Aorta (tissue), 5 donors: ENCODE measurements at regions not wholly inside any gene's neighbourhood (a gene's known extent, or its start where the extent isn't known, plus 50 kb on each side); places are given as distances from the start of the nearest gene placed in this dataset.

Source experiments
- ATAC-seq: fragments of 200-7000 bp; cut with Tn5 transposase; one replicate; pipeline ENCODE4 v1.9.1; 2022; ENCODE audit warnings: moderate library complexity; ENCODE audit not compliant: low FRiP score
- DNase-seq, 2 donors: peaks; one replicate each; pipeline ENCODE4 v3.0.0-alpha.2; 2020
- H3K27ac ChIP-seq, 2 donors: one replicate each; pipeline ENCODE4 v1.5.1; 2013; ENCODE audit warnings: low read length in 2 of 2, mild to moderate bottlenecking in 2 of 2, moderate library complexity in 2 of 2, control low read depth in 1 of 2, inconsistent platforms in 1 of 2, low read depth in 1 of 2
- H3K27me3 ChIP-seq, 2 donors: one replicate each; pipeline ENCODE4 v1.6.1; 2013; ENCODE audit warnings: control low read depth in 1 of 2, low read length in 1 of 2, mild to moderate bottlenecking in 1 of 2, moderate library complexity in 1 of 2; ENCODE audit not compliant: insufficient read depth in 2 of 2, control insufficient read depth in 1 of 2
- H3K36me3 ChIP-seq, 2 donors: one replicate each; pipeline ENCODE4 v1.6.1; 2013; ENCODE audit warnings: control low read depth in 1 of 2, low read length in 1 of 2, mild to moderate bottlenecking in 1 of 2; ENCODE audit not compliant: insufficient read depth in 2 of 2, control insufficient read depth in 1 of 2
- H3K4me1 ChIP-seq, 2 donors: one replicate each; pipeline ENCODE4 v1.6.1; 2013; ENCODE audit warnings: low read length in 2 of 2, control low read depth in 1 of 2, mild to moderate bottlenecking in 1 of 2, moderate library complexity in 1 of 2; ENCODE audit not compliant: insufficient read depth in 2 of 2, control insufficient read depth in 1 of 2
- H3K4me3 ChIP-seq, 2 donors: one replicate each; pipeline ENCODE4 v1.5.1; 2013; ENCODE audit warnings: low read length in 2 of 2, control low read depth in 1 of 2, mild to moderate bottlenecking in 1 of 2
- H3K9me3 ChIP-seq: one replicate; pipeline ENCODE4 v1.6.1; 2013; ENCODE audit warnings: mild to moderate bottlenecking, low read length; ENCODE audit not compliant: control insufficient read depth
- WGBS, 2 donors: extraction: QIAGEN DNeasy Blood & Tissue Kit; methylation state at CpG; one replicate each; pipeline ENCODE4 v1.1.7; 2013; 5-methylcytosine and 5-hydroxymethylcytosine counted together
- intact Hi-C, 2 donors: fragments of 100-400 bp; cut with DNase I; formaldehyde crosslinking; loops; one replicate each; pipeline versions ENCODE4 v1.14.2 to v1.15.0; 2022
- donor health status: healthy with polysubstance abuse.
- donor health status: Bipolar disorder and iron deficiency.
- donor health status: DM: no; HTN: no; CAD: no.
- donor health status: DM: no; HTN: no; CAD: no.
- donor health status: DM: yes; HTN: yes; CAD: no.

DNA sequence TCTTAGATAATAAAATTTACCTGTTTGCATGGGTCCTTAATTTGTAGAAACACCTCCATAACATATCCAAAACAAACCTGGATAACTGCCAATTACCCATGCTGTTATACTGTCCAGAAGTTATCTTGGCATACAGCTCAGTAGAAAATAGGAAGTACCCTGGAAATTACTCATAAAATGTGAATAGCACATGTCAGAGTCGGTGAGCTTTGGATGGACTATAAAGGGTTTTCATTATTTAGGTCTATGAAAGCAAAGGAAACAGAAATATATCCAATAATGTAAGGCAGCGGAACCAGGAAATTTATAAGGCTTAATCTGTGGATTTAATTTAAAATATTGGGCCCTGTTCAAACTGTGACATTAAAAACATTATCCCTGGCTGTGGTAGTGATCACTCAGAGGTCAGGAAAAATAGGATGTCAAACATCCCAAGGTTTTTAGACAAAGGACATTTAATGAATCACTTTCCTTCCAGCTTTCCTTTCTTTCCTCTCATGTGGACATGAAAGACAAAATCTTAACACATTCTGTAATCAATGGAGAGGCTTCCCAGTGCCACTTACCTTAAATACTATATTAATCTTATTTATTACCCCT, 459.0 kb upstream of the DPH6 start:
- no peaks in the 10 kb centered on the region for H3K27me3 ChIP-seq
- H3K36me3 ChIP-seq, result no peaks in the 10 kb centered on the region
- ATAC-seq (no peak), DNase-seq (no peak)
- no peak overlapping the region for H3K4me3 ChIP-seq
- H3K4me1 ChIP-seq, result peaks cover 0 to 1% of the 10 kb centered on the region in 2 donors
- intact Hi-C loops, result no loop called here
- WGBS, 2 donors, result 57 to 71% methylated on average over 2 of the region's 2 CpGs
- H3K27ac ChIP-seq, result no peak overlapping the region
- no peaks in the 10 kb centered on the region for H3K9me3 ChIP-seq

DNA sequence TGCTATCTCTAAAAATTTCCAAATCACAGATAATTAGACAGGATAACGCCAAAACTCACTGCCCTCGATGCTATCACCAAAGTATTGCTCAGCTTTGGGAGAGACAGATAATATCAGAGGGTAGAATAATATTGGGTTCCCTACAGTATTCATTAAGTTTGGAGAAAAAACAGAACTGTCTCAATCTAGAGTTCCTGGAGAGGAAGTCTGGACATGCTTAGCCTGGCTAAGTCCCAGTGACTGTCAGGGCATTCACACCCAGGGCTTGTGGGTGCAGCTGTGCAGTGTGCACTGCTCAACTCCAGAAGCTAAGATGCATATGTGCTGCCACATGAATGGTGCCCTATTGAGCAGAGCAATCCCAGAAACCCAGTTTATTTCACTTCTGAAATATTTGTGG, 459.6 kb upstream of the DPH6 start:
- no peaks in the 10 kb centered on the region for H3K36me3 ChIP-seq
- H3K9me3 ChIP-seq, result no peaks in the 10 kb centered on the region
- H3K27ac ChIP-seq, result no peak overlapping the region
- intact Hi-C loops, result no loop called here
- 83 to 85% methylated on average over 2 of the region's 2 CpGs for WGBS, 2 donors
- H3K4me3 ChIP-seq, result no peak overlapping the region
- H3K27me3 ChIP-seq, result no peaks in the 10 kb centered on the region
- H3K4me1 ChIP-seq, result peaks cover 0 to 1% of the 10 kb centered on the region in 2 donors
- ATAC-seq (no peak), DNase-seq (no peak)

DNA sequence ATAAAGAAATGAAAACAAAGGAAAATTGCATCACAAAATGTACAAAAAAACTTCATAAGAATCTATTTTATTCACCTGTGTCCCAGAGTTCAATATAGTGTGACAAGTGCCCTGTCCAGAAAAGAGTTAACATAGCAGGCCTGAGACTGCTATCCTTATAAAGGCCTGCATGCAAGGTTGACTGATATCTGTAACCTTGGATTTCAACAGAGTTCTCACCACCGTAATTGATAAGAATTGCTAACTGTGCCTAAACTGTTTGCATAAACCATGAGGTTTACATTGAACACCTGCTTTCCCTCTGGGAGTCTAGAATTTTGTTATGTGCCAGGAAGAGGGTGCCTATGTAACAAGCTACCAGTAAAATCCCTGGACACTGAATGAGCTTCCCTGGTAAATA, 461.7 kb upstream of the DPH6 start:
- DNase-seq, result no peak
- intact Hi-C loops, result no loop called here
- ATAC-seq, result no peak
- peaks cover 0 to 1% of the 10 kb centered on the region in 2 donors for H3K4me1 ChIP-seq
- no peak overlapping the region for H3K4me3 ChIP-seq
- no peaks in the 10 kb centered on the region for H3K36me3 ChIP-seq
- H3K27me3 ChIP-seq, result no peaks in the 10 kb centered on the region
- 85 to 90% methylated on average over 1 of the region's 1 CpG for WGBS, 2 donors
- no peaks in the 10 kb centered on the region for H3K9me3 ChIP-seq
- no peak overlapping the region for H3K27ac ChIP-seq

DNA sequence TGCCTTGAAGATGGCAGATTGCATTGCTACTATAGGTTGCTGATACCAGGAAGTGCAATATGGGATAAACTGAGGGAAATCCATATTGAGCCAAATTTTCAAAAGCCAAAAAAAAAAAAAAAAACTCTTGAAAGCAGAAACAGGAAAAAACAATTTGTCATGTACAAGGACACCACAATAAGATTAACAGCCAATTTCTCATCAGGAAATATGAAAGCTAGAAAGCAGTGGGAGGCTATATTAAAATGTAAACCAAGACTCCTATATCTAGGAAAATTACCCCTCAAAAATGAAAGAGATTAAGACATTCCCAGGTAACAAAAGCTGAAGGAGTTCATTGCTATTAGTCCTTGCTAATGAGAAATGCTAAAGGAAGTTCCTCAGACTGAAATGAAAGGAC, 462.8 kb upstream of the DPH6 start:
- H3K27ac ChIP-seq, result no peak overlapping the region
- no peaks in the 10 kb centered on the region for H3K9me3 ChIP-seq
- DNase-seq (no peak), ATAC-seq (no peak)
- no peaks in the 10 kb centered on the region for H3K27me3 ChIP-seq
- H3K4me1 ChIP-seq, result no peaks in the 10 kb centered on the region
- no peaks in the 10 kb centered on the region for H3K36me3 ChIP-seq
- H3K4me3 ChIP-seq, result no peak overlapping the region
- intact Hi-C loops, result no loop called here

DNA sequence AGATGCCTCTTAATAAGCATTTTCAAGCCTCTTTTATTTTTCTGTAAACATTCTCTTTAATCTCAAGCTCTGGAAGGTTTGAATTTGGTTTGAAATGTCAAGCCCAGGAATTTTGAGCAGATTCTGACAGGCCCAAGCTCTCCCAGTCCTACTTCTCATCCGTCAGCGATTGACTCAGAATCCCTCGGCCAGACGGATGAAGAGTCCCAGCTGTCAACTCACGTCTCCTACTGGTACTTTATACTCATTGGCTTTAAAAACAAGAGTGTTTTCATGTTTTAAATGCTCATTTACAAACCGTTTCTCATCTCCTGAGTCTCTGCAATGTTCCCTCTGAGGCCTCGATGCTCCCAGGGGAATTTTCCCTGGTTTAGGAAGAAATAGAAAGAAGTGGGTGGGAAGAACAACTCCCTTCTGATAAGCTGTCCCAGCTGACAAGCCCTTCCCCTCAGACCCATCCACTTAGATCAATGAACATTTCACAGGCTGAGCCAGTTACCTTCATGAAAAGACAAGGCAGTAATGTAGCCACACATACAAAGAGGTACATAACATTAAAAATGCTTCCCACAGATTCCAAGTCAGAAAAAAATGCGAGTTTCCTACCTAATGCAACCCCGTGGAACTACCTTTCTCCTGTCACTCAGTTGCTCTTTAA, 478.2 kb upstream of the DPH6 start:
- Histone ChIP-seq H3K4me3 (no peak overlapping the region), H3K4me1 (no peaks in the 10 kb centered on the region), H3K27me3 (no peaks in the 10 kb centered on the region), H3K9me3 (peaks cover 1% of the 10 kb centered on the region), H3K36me3 (no peaks in the 10 kb centered on the region), H3K27ac (no peak overlapping the region)
- WGBS, 2 donors, result 57 to 62% methylated on average over 9 of the region's 9 CpGs
- ATAC-seq, result no peak
- no peak for DNase-seq
- intact Hi-C loops, result no loop called here

DNA sequence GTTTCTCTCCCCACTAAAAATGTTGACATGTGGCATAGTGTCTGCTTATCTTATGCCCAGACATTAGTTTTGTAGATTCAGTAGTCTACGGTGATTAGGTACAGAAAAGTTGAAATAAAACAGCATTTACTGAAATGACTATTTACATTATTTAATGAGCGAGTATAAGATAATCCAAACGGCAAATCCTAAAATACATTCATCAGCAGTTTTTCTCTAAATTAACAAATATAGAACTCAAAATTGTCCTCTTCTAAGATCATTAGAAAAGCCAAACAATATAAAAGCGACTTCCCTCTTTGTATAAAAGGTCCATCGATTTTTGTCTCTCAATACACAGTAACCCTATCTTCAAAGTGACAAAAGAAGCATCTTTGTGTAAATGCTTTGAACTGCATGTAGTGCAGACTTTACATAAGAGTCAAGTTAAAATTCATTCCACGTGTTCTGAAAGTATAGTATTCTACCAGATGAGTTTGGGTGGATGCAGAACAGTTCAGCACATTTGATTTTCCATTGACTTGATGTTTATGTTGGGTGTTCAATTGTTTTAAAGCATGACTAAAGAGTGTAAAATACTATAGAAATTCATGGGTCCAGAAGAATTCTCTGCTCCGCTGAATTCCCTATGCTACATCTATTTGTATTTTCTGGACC, 480.8 kb upstream of the DPH6 start:
- WGBS, 2 donors, result 84 to 90% methylated on average over 7 of the region's 7 CpGs
- Histone ChIP-seq H3K4me3 (no peak overlapping the region), H3K27me3 (no peaks in the 10 kb centered on the region), H3K9me3 (no peaks in the 10 kb centered on the region), H3K27ac (no peak overlapping the region), H3K4me1 (no peaks in the 10 kb centered on the region), H3K36me3 (no peaks in the 10 kb centered on the region)
- DNase-seq, result no peak
- no peak for ATAC-seq
- intact Hi-C loops, result no loop called here

DNA sequence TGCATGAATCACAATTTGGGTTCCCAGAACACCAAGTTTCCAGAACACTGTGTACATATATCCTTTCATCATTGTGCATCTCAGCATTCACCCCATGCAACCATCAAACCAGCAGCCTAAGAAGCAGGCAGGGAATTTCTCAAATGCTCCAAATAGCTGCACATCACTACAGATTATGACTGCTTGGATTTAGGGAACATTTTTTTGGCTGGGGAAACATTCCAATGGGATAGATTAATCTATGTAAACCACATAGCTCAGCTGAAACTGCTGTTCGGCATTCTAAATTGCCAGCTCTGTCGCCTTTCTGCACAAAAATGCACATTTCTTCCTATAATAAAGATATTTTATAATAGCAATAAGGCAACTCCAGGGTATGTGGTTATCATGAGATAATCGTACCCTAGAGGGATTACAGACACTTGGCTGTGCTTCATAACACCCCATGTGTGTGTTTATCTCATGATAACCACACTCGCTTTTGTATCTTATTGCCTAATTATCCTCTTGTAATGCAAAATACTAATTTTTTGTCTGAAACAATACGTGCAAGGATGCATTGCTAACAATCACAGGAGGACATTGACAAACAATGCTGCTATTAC, 483.7 kb upstream of the DPH6 start:
- WGBS, 2 donors, result 41 to 47% methylated on average over 5 of the region's 5 CpGs
- intact Hi-C loops, result no loop called here
- Histone ChIP-seq H3K9me3 (no peaks in the 10 kb centered on the region), H3K27ac (no peak overlapping the region), H3K4me3 (no peak overlapping the region), H3K27me3 (no peaks in the 10 kb centered on the region), H3K36me3 (no peaks in the 10 kb centered on the region), H3K4me1 (no peaks in the 10 kb centered on the region)
- no peak for DNase-seq
- no peak for ATAC-seq

DNA sequence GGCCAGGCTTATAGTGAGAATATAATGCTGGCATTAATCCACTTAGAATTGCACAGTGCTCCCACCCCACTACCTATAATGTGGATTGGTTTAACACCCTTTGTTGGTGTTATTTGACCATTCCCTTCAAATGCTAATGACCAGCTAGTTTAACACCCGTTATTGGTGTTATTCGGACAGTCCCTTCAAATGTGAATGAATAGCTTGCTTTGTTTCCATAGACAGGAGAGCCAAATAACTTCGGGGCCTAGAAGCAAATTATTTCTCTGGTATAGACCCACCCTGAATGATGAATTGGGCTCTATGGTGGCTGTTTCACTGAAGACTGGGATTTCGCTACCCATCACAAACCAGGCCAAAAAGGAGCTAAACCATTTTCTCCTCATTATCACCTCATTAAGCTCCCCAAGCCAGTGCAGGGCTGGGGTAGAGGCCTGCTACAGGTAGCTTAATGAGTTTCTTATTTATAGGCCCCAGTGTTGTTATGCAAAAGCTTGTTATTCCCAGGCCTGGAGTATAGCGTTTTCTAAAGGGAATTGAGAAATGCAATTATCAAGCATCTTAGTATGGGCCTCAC, 494.1 kb upstream of the DPH6 start:
- no peak for DNase-seq

More for the DNA sequence above, 494.1 kb upstream of the DPH6 start:
- intact Hi-C loops, result no loop called here
- H3K36me3 ChIP-seq, result no peaks in the 10 kb centered on the region
- WGBS, 2 donors, result 83 to 87% methylated on average over 5 of the region's 5 CpGs
- no peaks in the 10 kb centered on the region for H3K9me3 ChIP-seq
- H3K27ac ChIP-seq, result no peak overlapping the region
- ATAC-seq, result no peak
- H3K4me3 ChIP-seq, result no peak overlapping the region
- no peaks in the 10 kb centered on the region for H3K27me3 ChIP-seq
- H3K4me1 ChIP-seq, result no peaks in the 10 kb centered on the region
